Stimulated activated CD8-positive, alpha-beta memory T cell treated with anti-CD3 and anti-CD28 coated beads, Interleukin-2, amount 100 ng/mL, for 48 hours (primary cell): ENCODE measurements at regions not wholly inside any gene's neighbourhood (a gene's known extent, or its start where the extent isn't known, plus 50 kb on each side); places are given as distances from the start of the nearest gene placed in this dataset.

ENCODE experiments used
- DNase-seq, 2 donors: peaks; one replicate each; pipeline ENCODE4 v3.0.0-alpha.2; 2020; ENCODE audit warnings: low read depth in 2 of 2

- no peak for DNase-seq
These were observed 88.3 kb upstream of the PLEKHG7 start for GRCh38 chr12:92614502-92614901.

- DNase-seq: no peak
These were observed 88.8 kb upstream of the PLEKHG7 start for GRCh38 chr12:92614001-92614400.

- DNase-seq: no peak
These were observed 90.2 kb upstream of the PLEKHG7 start for GRCh38 chr12:92612611-92613010.

- no peak for DNase-seq
These were observed 94.4 kb upstream of the PLEKHG7 start for GRCh38 chr12:92608151-92609091.

GRCh38 chr12:92606956-92607355 is 95.8 kb upstream of the PLEKHG7 start:
- no peak for DNase-seq

GRCh38 chr12:92605621-92606170 is 97.1 kb upstream of the PLEKHG7 start:
- DNase-seq: no peak

- no peak for DNase-seq
These were observed 98.0 kb upstream of the PLEKHG7 start for GRCh38 chr12:92604786-92605185.

GRCh38 chr12:92603741-92604432 is 98.9 kb upstream of the PLEKHG7 start:
- no peak for DNase-seq

- no peak for DNase-seq
These were observed 99.7 kb upstream of the PLEKHG7 start for GRCh38 chr12:92602930-92603623.

- no peak for DNase-seq
These were observed 100.3 kb upstream of the PLEKHG7 start for GRCh38 chr12:92602476-92602875.

GRCh38 chr12:92601680-92602079 is 101.1 kb upstream of the PLEKHG7 start:
- DNase-seq: no peak

GRCh38 chr12:92601176-92601575 is 101.6 kb upstream of the PLEKHG7 start:
- no peak for DNase-seq

- no peak for DNase-seq
These were observed 102.7 kb upstream of the PLEKHG7 start for GRCh38 chr12:92600052-92600451.

GRCh38 chr12:92597997-92598396 is 104.8 kb upstream of the PLEKHG7 start:
- no peak for DNase-seq

- DNase-seq: no peak
These were observed 105.7 kb upstream of the PLEKHG7 start for GRCh38 chr12:92597118-92597517.

GRCh38 chr12:92596383-92596782 is 106.4 kb upstream of the PLEKHG7 start:
- no peak for DNase-seq

- no peak for DNase-seq
These were observed 107.1 kb upstream of the PLEKHG7 start for GRCh38 chr12:92595663-92596062.

GRCh38 chr12:92593734-92594402 is 108.9 kb upstream of the PLEKHG7 start:
- DNase-seq: peak; percentile 23 to 46

GRCh38 chr12:92585115-92585727 is 117.6 kb upstream of the PLEKHG7 start:
- DNase-seq: no peak

GRCh38 chr12:92583910-92584309 is 118.9 kb upstream of the PLEKHG7 start:
- DNase-seq: no peak

GRCh38 chr12:92582893-92583292 is 119.9 kb upstream of the PLEKHG7 start:
- no peak for DNase-seq
